ENCODE measurements at regions not wholly inside any gene's neighbourhood (a gene's known extent, or its start where the extent isn't known, plus 50 kb on each side); places are given as distances from the start of the nearest gene placed in this dataset.

GRCh38 chrX:107507093-107507743 lies 57.8 kb downstream of the FRMPD3 start:
- Histone ChIP-seq H3K9me3 (ENCODE audit: control insufficient read depth in 4 of 4, low read length in 3 of 4) (peaks cover 0 to 2% (median 0%) of the 10 kb centered on the region in 4 donors), H3K4me3 (ENCODE audit: low read depth in 1 of 3, low read length in 3 of 3) (no peak overlapping the region), H3K4me1 (ENCODE audit: control insufficient read depth in 4 of 4, insufficient read depth in 4 of 4, low read length in 3 of 4) (peaks cover 0 to 1% (median 0%) of the 10 kb centered on the region in 4 donors), H3K36me3 (ENCODE audit: control insufficient read depth in 4 of 4, insufficient read depth in 3 of 4, low read depth in 1 of 4, low read length in 3 of 4) (no peaks in the 10 kb centered on the region), H3K9ac (ENCODE audit: low read depth in 1 of 2, low read length in 2 of 2) (no peak overlapping the region), H3K27ac (ENCODE audit: low read depth in 1 of 2, low read length in 2 of 2) (no peak overlapping the region), H3K27me3 (ENCODE audit: control insufficient read depth in 4 of 4, insufficient read depth in 4 of 4, low read length in 3 of 4) (peaks cover 0 to 14% (median 0%) of the 10 kb centered on the region in 4 donors)
- no peak for DNase-seq (ENCODE audit: low spot score)
- TF ChIP-seq HNF4A (conservative IDR thresholded peaks at IDR 0.05) (no peak), MAX (IDR thresholded peaks at IDR 0.05) (no peak), YY1 (IDR thresholded peaks at IDR 0.05) (no peak), FOXA2 (IDR thresholded peaks at IDR 0.05) (no peak), NR2F2 (IDR thresholded peaks at IDR 0.05) (no peak), GABPA (IDR thresholded peaks at IDR 0.05 in 1 of 2, conservative IDR thresholded peaks at IDR 0.05 in 1 of 2) (no peak), REST (IDR thresholded peaks at IDR 0.05) (no peak), TAF1 (conservative IDR thresholded peaks at IDR 0.05) (no peak)
- WGBS, result 6% methylated on average over 45 of the region's 45 CpGs

- H3K4me1 ChIP-seq (ENCODE audit: control insufficient read depth in 4 of 4, insufficient read depth in 4 of 4, low read length in 3 of 4), result peaks cover 0 to 1% (median 0%) of the 10 kb centered on the region in 4 donors
- TF ChIP-seq JUND (IDR thresholded peaks at IDR 0.05) (no peak), FOXA2 (IDR thresholded peaks at IDR 0.05) (no peak), YY1 (IDR thresholded peaks at IDR 0.05) (no peak), NR2F2 (IDR thresholded peaks at IDR 0.05) (no peak), EGR1 (IDR thresholded peaks at IDR 0.05; ENCODE audit: low read depth in 2 of 2) (no peak)
- 57% methylated on average over 3 of the region's 3 CpGs for WGBS
- H3K9me3 ChIP-seq (ENCODE audit: control insufficient read depth in 4 of 4, low read length in 3 of 4), result peaks cover 0 to 2% (median 0%) of the 10 kb centered on the region in 4 donors
- H3K36me3 ChIP-seq (ENCODE audit: control insufficient read depth in 4 of 4, insufficient read depth in 3 of 4, low read depth in 1 of 4, low read length in 3 of 4), result no peaks in the 10 kb centered on the region
- H3K4me3 ChIP-seq (ENCODE audit: low read depth in 1 of 3, low read length in 3 of 3), result no peak overlapping the region
- H3K27ac ChIP-seq (ENCODE audit: low read depth in 1 of 2, low read length in 2 of 2), result no peak overlapping the region
- peaks cover 0 to 14% (median 0%) of the 10 kb centered on the region in 4 donors for H3K27me3 ChIP-seq (ENCODE audit: control insufficient read depth in 4 of 4, insufficient read depth in 4 of 4, low read length in 3 of 4)
- no peak overlapping the region for H3K9ac ChIP-seq (ENCODE audit: low read depth in 1 of 2, low read length in 2 of 2)
- no peak for DNase-seq (ENCODE audit: low spot score)
Observed at GRCh38 chrX:107507744-107508117, 58.3 kb downstream of the FRMPD3 start.

DNA sequence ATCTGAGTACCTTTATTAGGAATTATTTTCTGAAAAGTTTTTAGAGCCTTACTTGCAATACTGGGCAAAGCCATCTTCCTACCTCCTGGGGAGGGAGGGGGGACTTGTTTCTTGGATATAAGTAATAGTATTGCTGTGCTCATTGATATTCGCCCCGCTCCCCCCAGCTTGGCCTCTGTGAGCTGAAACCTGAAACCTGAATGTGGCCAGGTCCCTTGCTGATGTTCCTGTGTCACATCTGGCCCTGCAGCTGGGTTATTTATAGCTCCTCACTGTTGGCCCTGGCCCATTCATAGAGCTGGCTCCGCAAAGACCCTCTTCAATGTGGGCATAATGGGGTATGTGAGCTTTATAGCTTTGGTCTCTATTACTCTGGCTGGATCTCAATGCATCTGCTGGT lies 59.5 kb downstream of the FRMPD3 start:
- Histone ChIP-seq H3K27me3 (ENCODE audit: control insufficient read depth in 4 of 4, insufficient read depth in 4 of 4, low read length in 3 of 4) (peaks cover 0 to 11% (median 0%) of the 10 kb centered on the region in 4 donors), H3K27ac (ENCODE audit: low read depth in 1 of 2, low read length in 2 of 2) (no peak overlapping the region), H3K9me3 (ENCODE audit: control insufficient read depth in 4 of 4, low read length in 3 of 4) (peaks cover 0 to 2% (median 0%) of the 10 kb centered on the region in 4 donors), H3K4me3 (ENCODE audit: low read depth in 1 of 3, low read length in 3 of 3) (no peak overlapping the region), H3K36me3 (ENCODE audit: control insufficient read depth in 4 of 4, insufficient read depth in 3 of 4, low read depth in 1 of 4, low read length in 3 of 4) (no peaks in the 10 kb centered on the region), H3K9ac (ENCODE audit: low read depth in 1 of 2, low read length in 2 of 2) (no peak overlapping the region), H3K4me1 (ENCODE audit: control insufficient read depth in 4 of 4, insufficient read depth in 4 of 4, low read length in 3 of 4) (peaks cover 0 to 1% (median 0%) of the 10 kb centered on the region in 4 donors)
- no peak for TF ChIP-seq ZBTB33 (IDR thresholded peaks at IDR 0.05)
- no peak for TF ChIP-seq ATF3 (IDR thresholded peaks at IDR 0.05)
- TF ChIP-seq CTCF (IDR thresholded peaks at IDR 0.05; ENCODE audit: low read depth, low read length, missing input control), result no peak
- TF ChIP-seq FOXA2 (IDR thresholded peaks at IDR 0.05), result no peak
- no peak for TF ChIP-seq HNF4A (conservative IDR thresholded peaks at IDR 0.05)
- no peak for TF ChIP-seq RXRA (IDR thresholded peaks at IDR 0.05)
- TF ChIP-seq FOXA1 (IDR thresholded peaks at IDR 0.05), result no peak
- no peak for TF ChIP-seq MAX (IDR thresholded peaks at IDR 0.05)
- TF ChIP-seq EGR1 (IDR thresholded peaks at IDR 0.05; ENCODE audit: low read depth in 2 of 2), result no peak
- no peak for DNase-seq (ENCODE audit: low spot score)
- 85% methylated on average over 3 of the region's 3 CpGs for WGBS

All from liver (tissue), 8 donors.